ENCODE measurements at regions not wholly inside any gene's neighbourhood (a gene's known extent, or its start where the extent isn't known, plus 50 kb on each side); places are given as distances from the start of the nearest gene placed in this dataset.
"Not testable (repeated sequence)": the region's sequence is repeated elsewhere in the genome, so short reads cannot be mapped to it uniquely, and the experiment has no call there.

DNA sequence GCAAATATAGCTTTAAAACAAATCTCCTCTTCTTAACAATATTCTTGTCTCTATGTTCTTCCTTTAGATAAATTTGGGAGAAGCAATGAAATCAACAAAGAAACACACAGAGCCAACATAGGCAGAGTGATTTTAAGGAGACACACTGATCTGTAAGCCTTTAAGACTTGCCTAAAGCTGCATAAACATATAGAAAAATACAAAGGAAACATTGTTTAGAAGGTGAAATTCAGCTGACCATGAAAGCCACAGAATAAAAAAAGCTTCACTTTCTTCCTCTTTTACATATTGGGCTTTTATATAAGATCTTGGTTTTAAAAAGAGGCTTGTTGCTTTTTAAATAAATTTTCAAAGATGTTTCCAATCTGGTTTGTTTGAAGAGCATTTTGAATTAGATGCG is 1277.5 kb downstream of the EFNA5 start:
- Mint-ChIP-seq H3K27ac (no peak overlapping the region), H3K36me3 (ENCODE audit: low read depth) (no peaks in the 10 kb centered on the region), H3K27me3 (no peaks in the 10 kb centered on the region), H3K4me3 (no peak overlapping the region), H3K4me1 (no peaks in the 10 kb centered on the region), H3K9me3 (no peaks in the 10 kb centered on the region)
- intact Hi-C loops (cut with micrococcal nuclease): no loop called here
- ChIA-PET CTCF (no interaction called here), POLR2A (no interaction called here)
- ATAC-seq (ENCODE audit: low read depth) (no peak), DNase-seq (no peak)
- TF ChIP-seq, protein P1, sequence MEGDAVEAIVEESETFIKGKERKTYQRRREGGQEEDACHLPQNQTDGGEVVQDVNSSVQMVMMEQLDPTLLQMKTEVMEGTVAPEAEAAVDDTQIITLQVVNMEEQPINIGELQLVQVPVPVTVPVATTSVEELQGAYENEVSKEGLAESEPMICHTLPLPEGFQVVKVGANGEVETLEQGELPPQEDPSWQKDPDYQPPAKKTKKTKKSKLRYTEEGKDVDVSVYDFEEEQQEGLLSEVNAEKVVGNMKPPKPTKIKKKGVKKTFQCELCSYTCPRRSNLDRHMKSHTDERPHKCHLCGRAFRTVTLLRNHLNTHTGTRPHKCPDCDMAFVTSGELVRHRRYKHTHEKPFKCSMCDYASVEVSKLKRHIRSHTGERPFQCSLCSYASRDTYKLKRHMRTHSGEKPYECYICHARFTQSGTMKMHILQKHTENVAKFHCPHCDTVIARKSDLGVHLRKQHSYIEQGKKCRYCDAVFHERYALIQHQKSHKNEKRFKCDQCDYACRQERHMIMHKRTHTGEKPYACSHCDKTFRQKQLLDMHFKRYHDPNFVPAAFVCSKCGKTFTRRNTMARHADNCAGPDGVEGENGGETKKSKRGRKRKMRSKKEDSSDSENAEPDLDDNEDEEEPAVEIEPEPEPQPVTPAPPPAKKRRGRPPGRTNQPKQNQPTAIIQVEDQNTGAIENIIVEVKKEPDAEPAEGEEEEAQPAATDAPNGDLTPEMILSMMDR (IDR thresholded peaks at IDR 0.05): no peak

DNA sequence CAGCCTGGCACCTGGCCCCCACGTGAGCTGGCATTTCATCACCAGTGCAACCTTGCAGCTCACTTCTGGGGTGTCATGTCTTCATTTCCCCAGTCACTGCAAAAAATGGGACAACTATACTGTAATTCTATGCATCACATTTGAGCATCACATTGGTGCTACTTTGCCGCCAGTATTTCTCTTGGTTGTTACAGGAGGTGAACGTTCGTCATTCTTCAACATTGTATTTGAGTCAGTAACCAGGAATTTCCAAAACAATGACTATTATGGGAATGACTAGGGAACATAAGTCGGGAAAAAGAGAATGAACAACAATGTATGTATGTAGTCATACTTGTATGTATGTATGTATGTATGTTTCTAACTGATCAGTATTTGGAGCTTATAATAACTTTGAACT is 1278.0 kb downstream of the EFNA5 start:
- intact Hi-C loops (cut with micrococcal nuclease): no loop called here
- no peak for ATAC-seq (ENCODE audit: low read depth)

DNA sequence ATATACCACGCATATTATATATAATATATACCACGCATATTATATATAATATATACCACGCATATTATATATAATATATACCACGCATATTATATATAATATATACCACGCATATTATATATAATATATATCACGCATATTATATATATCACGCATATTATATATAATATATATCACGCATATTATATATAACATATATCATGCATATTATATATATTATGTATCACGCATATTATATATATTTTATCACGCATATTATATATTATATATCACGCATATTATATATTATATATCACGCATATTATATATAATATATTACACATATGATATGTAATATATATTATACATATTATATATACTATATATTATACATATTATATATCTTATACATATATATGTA is 1283.0 kb downstream of the EFNA5 start:
- H3K4me1 Mint-ChIP-seq; H3K27ac Mint-ChIP-seq; ATAC-seq (ENCODE audit: low read depth); intact Hi-C loops (cut with micrococcal nuclease); H3K9me3 Mint-ChIP-seq; DNase-seq; CTCF ChIA-PET; POLR2A ChIA-PET; H3K27me3 Mint-ChIP-seq; H3K4me3 Mint-ChIP-seq; H3K36me3 Mint-ChIP-seq (ENCODE audit: low read depth): not testable (repeated sequence)

More for the DNA sequence above, 1278.0 kb downstream of the EFNA5 start:
- TF ChIP-seq, protein P1 (IDR thresholded peaks at IDR 0.05): no peak
- ChIA-PET CTCF (no interaction called here), POLR2A (no interaction called here)
- H3K4me1 Mint-ChIP-seq: no peaks in the 10 kb centered on the region
- no peak overlapping the region for H3K27ac Mint-ChIP-seq
- no peaks in the 10 kb centered on the region for H3K9me3 Mint-ChIP-seq
- no peaks in the 10 kb centered on the region for H3K36me3 Mint-ChIP-seq (ENCODE audit: low read depth)
- no peak overlapping the region for H3K4me3 Mint-ChIP-seq
- DNase-seq: no peak
- H3K27me3 Mint-ChIP-seq: no peaks in the 10 kb centered on the region

DNA sequence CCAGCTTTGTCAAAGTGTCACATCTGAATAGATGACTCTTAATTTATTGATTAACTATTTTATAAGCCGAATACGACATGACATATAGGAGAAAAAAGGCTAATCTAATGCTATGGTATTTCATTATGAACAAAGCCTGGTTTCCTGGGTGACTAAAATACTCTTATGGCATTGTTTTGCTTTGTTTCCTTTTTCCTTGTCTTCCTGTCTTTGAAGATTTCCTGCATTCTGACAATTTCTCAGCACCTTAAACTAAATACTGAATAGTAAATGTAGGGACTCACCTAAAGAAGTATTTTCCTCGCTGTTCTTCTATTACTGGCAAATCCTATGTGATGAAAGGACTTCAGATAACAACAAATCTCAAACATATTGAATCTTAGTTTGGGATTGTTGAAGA is 1284.5 kb downstream of the EFNA5 start:
- TF ChIP-seq, protein P1 (IDR thresholded peaks at IDR 0.05): no peak
- no peak overlapping the region for H3K27ac Mint-ChIP-seq
- DNase-seq (no peak), ATAC-seq (ENCODE audit: low read depth) (no peak)
- H3K4me1 Mint-ChIP-seq: no peaks in the 10 kb centered on the region
- POLR2A ChIA-PET: no interaction called here
- H3K4me3 Mint-ChIP-seq: no peak overlapping the region
- CTCF ChIA-PET: no interaction called here
- H3K36me3 Mint-ChIP-seq (ENCODE audit: low read depth): no peaks in the 10 kb centered on the region
- no peaks in the 10 kb centered on the region for H3K27me3 Mint-ChIP-seq
- intact Hi-C loops (cut with micrococcal nuclease): no loop called here
- no peaks in the 10 kb centered on the region for H3K9me3 Mint-ChIP-seq

DNA sequence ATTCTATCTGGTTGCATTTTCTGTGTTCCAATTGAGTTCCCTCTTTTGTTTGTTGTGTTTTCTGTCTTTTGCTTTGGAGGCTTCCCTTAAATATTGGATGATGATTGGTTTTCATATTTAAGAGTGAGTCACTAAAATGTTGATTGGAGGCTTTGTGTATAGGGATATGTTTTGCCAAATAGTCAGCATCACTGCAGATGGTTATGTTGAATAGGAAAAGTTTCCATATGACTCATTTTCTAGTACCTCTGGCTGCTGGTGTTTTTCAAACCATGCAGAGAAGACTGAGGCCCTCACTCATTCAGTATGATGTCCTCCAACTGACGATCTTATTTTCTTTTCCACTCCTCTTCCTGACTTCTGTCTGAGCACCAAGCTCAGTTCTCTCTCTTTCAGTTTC is 1290.0 kb downstream of the EFNA5 start:
- ATAC-seq (ENCODE audit: low read depth) (no peak), DNase-seq (no peak)
- Mint-ChIP-seq H3K4me1 (no peaks in the 10 kb centered on the region), H3K9me3 (no peaks in the 10 kb centered on the region), H3K36me3 (ENCODE audit: low read depth) (no peaks in the 10 kb centered on the region), H3K27me3 (no peaks in the 10 kb centered on the region), H3K27ac (no peak overlapping the region), H3K4me3 (no peak overlapping the region)
- POLR2A ChIA-PET: no interaction called here
- CTCF ChIA-PET: no interaction called here
- TF ChIP-seq, protein P1 (IDR thresholded peaks at IDR 0.05): no peak
- intact Hi-C loops (cut with micrococcal nuclease): no loop called here

DNA sequence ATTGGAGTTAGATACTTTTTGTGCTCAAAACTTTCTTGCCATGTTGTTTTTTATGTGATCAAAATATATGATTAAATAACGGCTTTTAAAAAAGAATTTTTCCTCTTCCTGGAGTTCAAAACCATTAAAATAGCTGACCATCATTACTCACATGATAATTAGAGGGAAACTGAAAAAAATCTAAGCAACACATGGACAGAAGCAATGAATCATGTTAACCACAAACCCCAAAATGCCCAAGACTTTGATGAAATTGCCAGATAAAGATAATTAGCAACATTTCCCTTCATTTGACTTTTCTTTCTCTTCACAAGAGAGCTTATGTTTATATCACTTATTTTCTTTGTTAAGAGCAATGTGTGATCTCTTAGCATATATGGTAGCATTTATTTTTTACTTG is 1294.2 kb downstream of the EFNA5 start:
- Mint-ChIP-seq H3K4me3 (no peak overlapping the region), H3K27me3 (no peaks in the 10 kb centered on the region), H3K27ac (no peak overlapping the region), H3K4me1 (no peaks in the 10 kb centered on the region), H3K36me3 (ENCODE audit: low read depth) (no peaks in the 10 kb centered on the region), H3K9me3 (no peaks in the 10 kb centered on the region)
- ATAC-seq (ENCODE audit: low read depth) (no peak), DNase-seq (no peak)
- ChIA-PET POLR2A (no interaction called here), CTCF (no interaction called here)
- TF ChIP-seq, protein P1 (IDR thresholded peaks at IDR 0.05): no peak
- intact Hi-C loops (cut with micrococcal nuclease): no loop called here

Measured in activated B cell treated with CpG ODN at 0.5 μM for 24 hours (primary cell).